Body of pancreas (tissue), 4 donors: ENCODE measurements at regions not wholly inside any gene's neighbourhood (a gene's known extent, or its start where the extent isn't known, plus 50 kb on each side); places are given as distances from the start of the nearest gene placed in this dataset.

Experiments used
- POLR2A ChIP-seq, 3 donors: fragments of 450-650 bp; IDR thresholded peaks; one replicate each; pipeline ENCODE4 v1.6.1; 2016; ENCODE audit warnings: antibody characterized with exemption in 3 of 3, mild to moderate bottlenecking in 2 of 3
- TF ChIP-seq, protein P1 (sequence below), 7 experiments: fragments of 450-650 bp in 4 of 7; fragments of 200-600 bp in 3 of 7; sonication (generic) in 3 of 7; IDR thresholded peaks; one replicate each; pipeline ENCODE4 v1.5.1; 2016 to 2019; ENCODE audit warnings: antibody characterized with exemption in 7 of 7

DNA sequence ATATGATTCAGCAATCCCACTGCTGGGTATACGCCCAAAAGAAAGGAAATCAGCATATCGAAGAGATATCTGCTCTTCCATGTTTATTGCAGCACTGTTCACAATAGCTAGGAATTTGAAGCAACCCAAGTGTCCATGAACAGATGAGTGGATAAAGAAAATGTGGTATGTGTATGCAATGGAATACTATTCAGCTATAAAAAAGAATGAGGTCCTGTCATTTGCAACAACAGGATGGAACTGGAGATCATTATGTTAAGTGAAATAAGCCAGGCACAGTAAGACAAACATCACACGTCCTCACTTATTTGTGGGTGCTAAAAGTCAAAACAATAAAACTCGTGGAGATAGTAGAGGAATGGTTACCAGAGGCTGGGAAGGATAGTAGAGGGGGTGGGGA is 153.8 kb upstream of the LEF1 start:
- TF ChIP-seq, protein P1, sequence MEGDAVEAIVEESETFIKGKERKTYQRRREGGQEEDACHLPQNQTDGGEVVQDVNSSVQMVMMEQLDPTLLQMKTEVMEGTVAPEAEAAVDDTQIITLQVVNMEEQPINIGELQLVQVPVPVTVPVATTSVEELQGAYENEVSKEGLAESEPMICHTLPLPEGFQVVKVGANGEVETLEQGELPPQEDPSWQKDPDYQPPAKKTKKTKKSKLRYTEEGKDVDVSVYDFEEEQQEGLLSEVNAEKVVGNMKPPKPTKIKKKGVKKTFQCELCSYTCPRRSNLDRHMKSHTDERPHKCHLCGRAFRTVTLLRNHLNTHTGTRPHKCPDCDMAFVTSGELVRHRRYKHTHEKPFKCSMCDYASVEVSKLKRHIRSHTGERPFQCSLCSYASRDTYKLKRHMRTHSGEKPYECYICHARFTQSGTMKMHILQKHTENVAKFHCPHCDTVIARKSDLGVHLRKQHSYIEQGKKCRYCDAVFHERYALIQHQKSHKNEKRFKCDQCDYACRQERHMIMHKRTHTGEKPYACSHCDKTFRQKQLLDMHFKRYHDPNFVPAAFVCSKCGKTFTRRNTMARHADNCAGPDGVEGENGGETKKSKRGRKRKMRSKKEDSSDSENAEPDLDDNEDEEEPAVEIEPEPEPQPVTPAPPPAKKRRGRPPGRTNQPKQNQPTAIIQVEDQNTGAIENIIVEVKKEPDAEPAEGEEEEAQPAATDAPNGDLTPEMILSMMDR (IDR thresholded peaks at IDR 0.05), result no peak
- TF ChIP-seq POLR2A (IDR thresholded peaks at IDR 0.05), result no peak
